HL-60 (cell line): ENCODE measurements at regions not wholly inside any gene's neighbourhood (a gene's known extent, or its start where the extent isn't known, plus 50 kb on each side); places are given as distances from the start of the nearest gene placed in this dataset.

Experiments
- REST ChIP-seq: IDR thresholded peaks from 2 replicates; pipeline ENCODE4 v1.6.1; 2012; ENCODE audit warnings: low read depth; ENCODE audit not compliant: insufficient replicate concordance
- TF ChIP-seq, protein P1 (sequence below): IDR thresholded peaks from one replicate; pipeline ENCODE4 v1.5.1; 2011; ENCODE audit warnings: low read length, control low read depth, inconsistent platforms; ENCODE audit not compliant: insufficient read depth

DNA sequence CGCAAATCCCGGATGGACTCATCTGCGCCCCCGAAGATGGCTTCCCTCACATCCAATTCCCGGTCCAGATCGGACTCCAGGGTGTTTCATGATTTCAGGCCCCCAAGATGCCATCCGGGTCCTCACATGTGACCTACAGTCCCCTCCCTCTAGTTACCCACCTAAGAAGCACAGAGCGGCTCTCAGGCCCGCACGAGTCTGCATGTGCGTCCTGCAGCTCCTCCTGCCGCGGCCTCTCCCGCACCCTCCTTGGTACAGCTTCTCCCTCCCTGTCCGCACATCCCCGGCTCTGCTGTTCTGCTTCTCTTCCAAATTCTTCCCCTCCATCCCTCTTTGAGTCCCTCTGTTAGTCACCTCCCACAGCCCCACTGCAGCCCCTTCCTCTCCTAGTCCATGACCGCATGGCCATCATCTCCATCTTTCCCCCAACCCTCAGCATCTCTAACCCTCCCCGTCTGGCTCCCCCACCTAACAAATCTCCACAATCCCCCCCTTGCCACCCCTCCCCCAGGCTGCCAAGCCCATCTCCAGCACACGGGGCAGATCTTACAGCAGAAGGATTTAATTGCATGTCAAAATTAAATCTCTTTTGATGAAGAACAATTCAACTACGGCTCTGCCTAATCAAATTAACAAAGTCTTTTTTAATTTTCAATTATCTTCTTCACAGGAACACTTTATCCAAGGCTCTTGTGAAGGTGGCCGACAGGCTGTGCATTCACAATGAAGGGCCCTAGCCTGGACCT, 231.0 kb downstream of the RBFOX3 start:
- TF ChIP-seq REST, result no peak
- TF ChIP-seq, protein P1, sequence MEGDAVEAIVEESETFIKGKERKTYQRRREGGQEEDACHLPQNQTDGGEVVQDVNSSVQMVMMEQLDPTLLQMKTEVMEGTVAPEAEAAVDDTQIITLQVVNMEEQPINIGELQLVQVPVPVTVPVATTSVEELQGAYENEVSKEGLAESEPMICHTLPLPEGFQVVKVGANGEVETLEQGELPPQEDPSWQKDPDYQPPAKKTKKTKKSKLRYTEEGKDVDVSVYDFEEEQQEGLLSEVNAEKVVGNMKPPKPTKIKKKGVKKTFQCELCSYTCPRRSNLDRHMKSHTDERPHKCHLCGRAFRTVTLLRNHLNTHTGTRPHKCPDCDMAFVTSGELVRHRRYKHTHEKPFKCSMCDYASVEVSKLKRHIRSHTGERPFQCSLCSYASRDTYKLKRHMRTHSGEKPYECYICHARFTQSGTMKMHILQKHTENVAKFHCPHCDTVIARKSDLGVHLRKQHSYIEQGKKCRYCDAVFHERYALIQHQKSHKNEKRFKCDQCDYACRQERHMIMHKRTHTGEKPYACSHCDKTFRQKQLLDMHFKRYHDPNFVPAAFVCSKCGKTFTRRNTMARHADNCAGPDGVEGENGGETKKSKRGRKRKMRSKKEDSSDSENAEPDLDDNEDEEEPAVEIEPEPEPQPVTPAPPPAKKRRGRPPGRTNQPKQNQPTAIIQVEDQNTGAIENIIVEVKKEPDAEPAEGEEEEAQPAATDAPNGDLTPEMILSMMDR, result no peak
